Hepatocyte (in vitro differentiated cells): ENCODE measurements at regions not wholly inside any gene's neighbourhood (a gene's known extent, or its start where the extent isn't known, plus 50 kb on each side); places are given as distances from the start of the nearest gene placed in this dataset.

ENCODE experiments used
- DNase-seq: peaks from one replicate; pipeline ENCODE4 v3.0.0-alpha.2; 2016; ENCODE audit warnings: low spot score
- H2AFZ ChIP-seq: fragments of 200-600 bp; sonication (generic); 2 replicates; pipeline ENCODE4 v1.6.0; 2016; ENCODE audit warnings: antibody characterized with exemption, mild to moderate bottlenecking
- H3K27ac ChIP-seq: fragments of 200-600 bp; sonication (generic); 2 replicates; pipeline ENCODE4 v1.5.1; 2016; ENCODE audit warnings: mild to moderate bottlenecking
- H3K27me3 ChIP-seq: fragments of 200-600 bp; sonication (generic); 2 replicates; pipeline ENCODE4 v1.6.1; 2016
- H3K36me3 ChIP-seq: fragments of 200-600 bp; sonication (generic); replicated peaks from 2 replicates; pipeline ENCODE4 v1.5.1; 2016; ENCODE audit warnings: low read depth; ENCODE audit not compliant: insufficient read depth
- H3K4me1 ChIP-seq: fragments of 200-600 bp; sonication (generic); 2 replicates; pipeline ENCODE4 v1.5.1; 2016; ENCODE audit warnings: mild to moderate bottlenecking, moderate library complexity; ENCODE audit not compliant: insufficient read depth
- H3K4me2 ChIP-seq: fragments of 200-600 bp; sonication (generic); 2 replicates; pipeline ENCODE4 v1.6.0; 2016
- H3K4me3 ChIP-seq: fragments of 200-600 bp; sonication (generic); 2 replicates; pipeline ENCODE4 v1.5.1; 2016; ENCODE audit warnings: mild to moderate bottlenecking
- H3K79me2 ChIP-seq: fragments of 200-600 bp; sonication (generic); 2 replicates; pipeline ENCODE4 v1.6.0; 2017; ENCODE audit warnings: mild to moderate bottlenecking
- H3K9me2 ChIP-seq: fragments of 200-600 bp; sonication (generic); replicated peaks from 2 replicates; pipeline ENCODE4 v1.6.0; 2017; ENCODE audit warnings: mild to moderate bottlenecking; ENCODE audit not compliant: insufficient read depth
- H3K9me3 ChIP-seq: fragments of 200-600 bp; sonication (generic); 2 replicates; pipeline ENCODE4 v1.5.1; 2016; ENCODE audit warnings: low read depth, mild to moderate bottlenecking
- H4K20me1 ChIP-seq: fragments of 200-600 bp; sonication (generic); 2 replicates; pipeline ENCODE4 v1.6.0; 2016; ENCODE audit warnings: mild to moderate bottlenecking; ENCODE audit not compliant: insufficient read depth, poor library complexity, severe bottlenecking
- CTCF ChIP-seq: fragments of 200-600 bp; sonication (generic); IDR thresholded peaks from 2 replicates; pipeline ENCODE4 v1.5.1; 2016; ENCODE audit warnings: antibody characterized with exemption, mild to moderate bottlenecking; ENCODE audit not compliant: poor library complexity
- EZH2 ChIP-seq: fragments of 200-600 bp; sonication (generic); IDR thresholded peaks from 2 replicates; pipeline ENCODE4 v1.6.1; 2016; ENCODE audit warnings: antibody characterized with exemption, mild to moderate bottlenecking, borderline replicate concordance
- EZH2phosphoT487 ChIP-seq: fragments of 200-600 bp; sonication (generic); IDR thresholded peaks from one replicate; pipeline ENCODE4 v1.6.1; 2018; ENCODE audit warnings: antibody characterized with exemption, mild to moderate bottlenecking, low read depth, moderate library complexity; ENCODE audit not compliant: unreplicated experiment, severe bottlenecking
- WGBS: methylation state at CpG from one replicate; pipeline ENCODE4 v1.1.6; 2016; ENCODE audit warnings: low lambda C conversion rate; ENCODE audit errors: missing lambda C conversion rate; 5-methylcytosine and 5-hydroxymethylcytosine counted together

- H3K4me1 ChIP-seq = no peaks in the 10 kb centered on the region
- no peaks in the 10 kb centered on the region for H3K9me3 ChIP-seq
- no peaks in the 10 kb centered on the region for H3K79me2 ChIP-seq
- H3K27me3 ChIP-seq = no peaks in the 10 kb centered on the region
- no peak overlapping the region for H2AFZ ChIP-seq
- no peaks in the 10 kb centered on the region for H4K20me1 ChIP-seq
- DNase-seq = no peak
- no peaks in the 10 kb centered on the region for H3K9me2 ChIP-seq
- no peak for TF ChIP-seq EZH2
- no peak for TF ChIP-seq EZH2phosphoT487
- no peak for TF ChIP-seq CTCF
- H3K4me2 ChIP-seq = no peak overlapping the region
- H3K36me3 ChIP-seq = no peaks in the 10 kb centered on the region
- no peak overlapping the region for H3K4me3 ChIP-seq
- H3K27ac ChIP-seq = no peak overlapping the region
Measured at GRCh38 chr11:10377183-10377582, 72.3 kb downstream of the ADM start.

GRCh38 chr11:10378362-10378761 is 73.5 kb downstream of the ADM start:
- Histone ChIP-seq H4K20me1 (no peaks in the 10 kb centered on the region), H3K36me3 (no peaks in the 10 kb centered on the region), H3K79me2 (no peaks in the 10 kb centered on the region), H3K4me1 (no peaks in the 10 kb centered on the region), H3K9me2 (no peaks in the 10 kb centered on the region), H3K4me2 (no peak overlapping the region), H2AFZ (no peak overlapping the region), H3K27ac (no peak overlapping the region), H3K4me3 (no peak overlapping the region), H3K9me3 (no peaks in the 10 kb centered on the region), H3K27me3 (no peaks in the 10 kb centered on the region)
- DNase-seq = no peak
- TF ChIP-seq EZH2phosphoT487 (no peak), CTCF (no peak), EZH2 (no peak)
- WGBS = 91% methylated on average over 4 of the region's 4 CpGs

GRCh38 chr11:10379022-10379421 is 74.1 kb downstream of the ADM start:
- WGBS = 43% methylated on average over 1 of the region's 1 CpG
- Histone ChIP-seq H3K4me3 (no peak overlapping the region), H3K4me2 (no peak overlapping the region), H2AFZ (no peak overlapping the region), H3K79me2 (no peaks in the 10 kb centered on the region), H3K9me3 (no peaks in the 10 kb centered on the region), H3K36me3 (no peaks in the 10 kb centered on the region), H3K27ac (no peak overlapping the region), H3K4me1 (no peaks in the 10 kb centered on the region), H3K9me2 (no peaks in the 10 kb centered on the region), H4K20me1 (no peaks in the 10 kb centered on the region), H3K27me3 (no peaks in the 10 kb centered on the region)
- peak; percentile 54 for DNase-seq
- TF ChIP-seq EZH2 (no peak), EZH2phosphoT487 (no peak), CTCF (no peak)

- no peak for TF ChIP-seq EZH2
- no peak for TF ChIP-seq CTCF
- TF ChIP-seq EZH2phosphoT487 = no peak
- Histone ChIP-seq H2AFZ (no peak overlapping the region), H4K20me1 (no peaks in the 10 kb centered on the region), H3K79me2 (no peaks in the 10 kb centered on the region), H3K4me2 (no peak overlapping the region), H3K9me2 (no peaks in the 10 kb centered on the region), H3K4me3 (no peak overlapping the region), H3K4me1 (no peaks in the 10 kb centered on the region), H3K27me3 (no peaks in the 10 kb centered on the region), H3K36me3 (no peaks in the 10 kb centered on the region), H3K9me3 (no peaks in the 10 kb centered on the region), H3K27ac (no peak overlapping the region)
- 78% methylated on average over 1 of the region's 1 CpG for WGBS
- DNase-seq = no peak
Measured at GRCh38 chr11:10379426-10379825, 74.6 kb downstream of the ADM start.
